Calu3 (cell line): ENCODE measurements at regions not wholly inside any gene's neighbourhood (a gene's known extent, or its start where the extent isn't known, plus 50 kb on each side); places are given as distances from the start of the nearest gene placed in this dataset.

Source experiments
- BruUV-seq: library from RNA; stranded (reverse); fragments of 400-500 nt; replicated peaks from 2 replicates; lab custom pipeline; 2021; lab: Mats Ljungman, UMichigan
- CTCF ChIA-PET: fragments of 300-600 bp; sonication (Branson Sonifier 250); formaldehyde crosslinking; loops from one replicate; lab custom pipeline; 2022; ENCODE audit warnings: antibody characterized with exemption; lab: Charles Lee
- DNase-seq: peaks from one replicate; pipeline ENCODE4 v3.0.0; 2022
- H3K27ac Mint-ChIP-seq: one replicate; pipeline ENCODE4 v1.8.0; 2022; ENCODE audit warnings: mixed read lengths; ENCODE audit not compliant: unreplicated experiment
- H3K27me3 Mint-ChIP-seq: one replicate; pipeline ENCODE4 v1.8.0; 2022; ENCODE audit warnings: mixed read lengths; ENCODE audit not compliant: unreplicated experiment
- H3K36me3 Mint-ChIP-seq: one replicate; pipeline ENCODE4 v1.8.0; 2022; ENCODE audit warnings: mild to moderate bottlenecking, moderate library complexity, mixed read lengths; ENCODE audit not compliant: insufficient read depth, unreplicated experiment
- H3K4me1 Mint-ChIP-seq: one replicate; pipeline ENCODE4 v1.8.0; 2022; ENCODE audit warnings: mild to moderate bottlenecking, low read depth, mixed read lengths; ENCODE audit not compliant: unreplicated experiment
- H3K4me3 Mint-ChIP-seq: one replicate; pipeline ENCODE4 v1.8.0; 2022; ENCODE audit warnings: mild to moderate bottlenecking, low read depth, moderate library complexity, mixed read lengths; ENCODE audit not compliant: unreplicated experiment
- H3K9me3 Mint-ChIP-seq: one replicate; pipeline ENCODE4 v1.8.0; 2022; ENCODE audit warnings: low read depth, mixed read lengths; ENCODE audit not compliant: unreplicated experiment
- intact Hi-C: fragments of 100-400 bp; cut with micrococcal nuclease; formaldehyde crosslinking; loops from one replicate; pipeline ENCODE4 v1.10.0; 2022; ENCODE audit not compliant: unreplicated experiment
- TF ChIP-seq, protein P1 (sequence below): fragments of 200-600 bp; IDR thresholded peaks from one replicate; pipeline ENCODE4 v1.8.0; 2022; ENCODE audit warnings: antibody characterized with exemption; ENCODE audit not compliant: unreplicated experiment

DNA sequence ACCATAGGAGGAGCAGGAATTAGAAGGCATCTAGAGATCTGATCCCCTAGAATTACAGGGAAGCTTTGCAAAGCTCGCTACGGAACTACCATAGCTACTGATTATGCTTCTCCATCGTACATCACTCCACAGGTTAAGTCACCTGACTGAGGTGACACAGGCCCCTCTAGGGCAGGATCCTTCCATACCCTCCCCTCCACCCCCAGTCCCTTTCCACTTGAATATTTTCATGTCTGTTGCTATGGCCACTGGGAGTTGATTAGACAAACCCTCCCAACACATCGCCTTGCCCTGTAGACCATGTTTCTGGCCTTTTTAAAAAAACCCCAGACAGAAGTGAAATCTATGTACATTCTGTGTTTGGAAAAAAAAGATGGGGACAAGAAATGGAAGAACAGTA, 287.1 kb downstream of the SOX9 start:
- peaks cover 81% of the 10 kb centered on the region for H3K36me3 Mint-ChIP-seq
- peak overlapping the region; percentile 99 for H3K27ac Mint-ChIP-seq
- BruUV-seq: TSS peak; percentile 42
- H3K4me3 Mint-ChIP-seq: peak overlapping the region; percentile 65
- TF ChIP-seq, protein P1, sequence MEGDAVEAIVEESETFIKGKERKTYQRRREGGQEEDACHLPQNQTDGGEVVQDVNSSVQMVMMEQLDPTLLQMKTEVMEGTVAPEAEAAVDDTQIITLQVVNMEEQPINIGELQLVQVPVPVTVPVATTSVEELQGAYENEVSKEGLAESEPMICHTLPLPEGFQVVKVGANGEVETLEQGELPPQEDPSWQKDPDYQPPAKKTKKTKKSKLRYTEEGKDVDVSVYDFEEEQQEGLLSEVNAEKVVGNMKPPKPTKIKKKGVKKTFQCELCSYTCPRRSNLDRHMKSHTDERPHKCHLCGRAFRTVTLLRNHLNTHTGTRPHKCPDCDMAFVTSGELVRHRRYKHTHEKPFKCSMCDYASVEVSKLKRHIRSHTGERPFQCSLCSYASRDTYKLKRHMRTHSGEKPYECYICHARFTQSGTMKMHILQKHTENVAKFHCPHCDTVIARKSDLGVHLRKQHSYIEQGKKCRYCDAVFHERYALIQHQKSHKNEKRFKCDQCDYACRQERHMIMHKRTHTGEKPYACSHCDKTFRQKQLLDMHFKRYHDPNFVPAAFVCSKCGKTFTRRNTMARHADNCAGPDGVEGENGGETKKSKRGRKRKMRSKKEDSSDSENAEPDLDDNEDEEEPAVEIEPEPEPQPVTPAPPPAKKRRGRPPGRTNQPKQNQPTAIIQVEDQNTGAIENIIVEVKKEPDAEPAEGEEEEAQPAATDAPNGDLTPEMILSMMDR: no peak
- H3K27me3 Mint-ChIP-seq: no peaks in the 10 kb centered on the region
- intact Hi-C loops: loop anchor here (2.0 to 5.0 kb wide), 6 partner anchors 13 to 309 kb away; no protein-coding TSS in a partner anchor
- DNase-seq: no peak
- H3K4me1 Mint-ChIP-seq: peaks cover 93% of the 10 kb centered on the region
- H3K9me3 Mint-ChIP-seq: no peaks in the 10 kb centered on the region
- CTCF ChIA-PET: interaction anchor here (1.0 to 1.6 kb wide), 6 partner anchors 15 to 210 kb away, joined by 3 to 6 read pairs (median 4); no protein-coding TSS in a partner anchor

DNA sequence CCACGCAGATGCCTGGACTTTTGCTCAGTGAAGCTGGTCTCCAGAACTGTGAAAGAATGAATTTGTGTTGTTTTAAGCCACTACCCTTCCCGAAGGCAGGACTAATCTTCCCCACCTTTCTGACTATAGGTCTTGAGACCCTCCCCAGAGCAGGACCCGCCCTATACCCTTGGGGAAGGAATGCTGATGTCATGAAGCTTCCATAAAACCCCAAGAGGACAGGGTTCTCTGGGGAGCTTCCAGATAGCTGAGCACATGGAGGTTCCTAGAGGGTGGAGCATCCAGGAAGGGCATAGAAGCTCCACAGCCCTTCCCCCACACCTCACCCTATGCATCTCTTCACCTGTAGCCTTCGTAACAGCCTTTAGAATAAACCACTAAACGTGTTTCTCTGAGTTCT, 287.8 kb downstream of the SOX9 start:
- intact Hi-C loops: loop anchor here (5.0 kb wide), 4 partner anchors 49 to 309 kb away; no protein-coding TSS in a partner anchor
- Mint-ChIP-seq H3K4me1 (peaks cover 93% of the 10 kb centered on the region), H3K36me3 (peaks cover 81% of the 10 kb centered on the region), H3K9me3 (no peaks in the 10 kb centered on the region), H3K4me3 (no peak overlapping the region), H3K27me3 (no peaks in the 10 kb centered on the region), H3K27ac (peak overlapping the region; percentile 99)
- CTCF ChIA-PET: no interaction called here
- no peak for DNase-seq
- BruUV-seq: no TSS peak
- TF ChIP-seq, protein P1: no peak

DNA sequence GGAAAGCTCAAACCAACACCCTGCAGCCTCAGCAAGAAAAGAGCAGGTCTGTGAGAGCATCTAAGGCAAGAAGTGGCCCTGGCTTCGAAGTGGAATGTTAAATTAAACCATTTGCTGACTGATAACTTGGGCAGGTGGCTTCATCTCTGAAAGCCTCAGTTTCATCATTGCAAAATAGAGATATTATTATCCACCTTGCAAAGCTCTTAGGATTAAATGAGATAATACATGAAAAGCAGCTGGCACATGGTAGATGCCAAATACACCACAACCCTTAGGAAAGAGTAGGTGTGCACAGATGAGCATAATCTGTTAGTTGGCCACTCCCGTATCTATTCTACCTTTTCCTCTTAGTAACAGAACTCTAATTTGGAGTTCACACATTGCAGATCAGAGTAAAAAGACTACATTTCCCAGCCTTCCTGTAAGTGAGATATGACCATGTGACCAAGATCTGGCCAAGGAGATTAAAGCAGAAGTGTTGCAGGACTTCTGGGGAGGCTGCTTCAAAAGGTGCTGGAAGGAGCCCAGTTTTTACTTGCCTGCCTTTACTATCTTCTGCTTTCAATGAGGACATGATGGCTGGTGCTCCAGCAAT, 288.7 kb downstream of the SOX9 start:
- Mint-ChIP-seq H3K4me3 (no peak overlapping the region), H3K4me1 (peaks cover 87% of the 10 kb centered on the region), H3K27ac (peak overlapping the region; percentile 99), H3K36me3 (peaks cover 83% of the 10 kb centered on the region), H3K27me3 (no peaks in the 10 kb centered on the region), H3K9me3 (no peaks in the 10 kb centered on the region)
- TF ChIP-seq, protein P1: no peak
- intact Hi-C loops: loop anchor here (5.0 kb wide), 4 partner anchors 48 to 308 kb away; no protein-coding TSS in a partner anchor
- CTCF ChIA-PET: no interaction called here
- no peak for DNase-seq
- no TSS peak for BruUV-seq

DNA sequence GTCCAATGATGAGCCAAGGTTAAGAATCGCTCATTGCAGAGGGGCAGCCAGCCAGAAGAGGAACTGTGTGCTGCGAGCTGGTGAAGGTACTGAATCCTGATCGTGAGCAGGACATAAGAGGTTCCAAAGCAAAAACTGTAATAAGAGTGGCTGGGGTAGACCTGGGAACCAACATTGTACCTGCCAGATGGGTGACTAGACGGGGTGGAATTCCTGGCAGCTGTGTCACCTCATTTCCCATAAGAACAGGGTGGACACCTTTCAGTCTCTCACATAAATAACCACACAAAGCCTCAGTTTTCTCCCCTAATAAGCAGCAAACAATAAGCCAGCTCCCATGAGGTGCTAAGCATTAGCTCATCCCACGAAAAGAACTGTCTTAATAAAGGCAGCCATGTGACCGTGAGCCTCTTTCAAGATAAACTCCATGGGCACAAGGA, 290.3 kb downstream of the SOX9 start:
- no peaks in the 10 kb centered on the region for H3K9me3 Mint-ChIP-seq
- CTCF ChIA-PET: interaction anchor here (0.6 to 1.5 kb wide), 8 partner anchors 9 to 871 kb away, joined by 3 to 6 read pairs (median 4); no protein-coding TSS in a partner anchor
- H3K4me1 Mint-ChIP-seq: peaks cover 80% of the 10 kb centered on the region
- peaks cover 88% of the 10 kb centered on the region for H3K36me3 Mint-ChIP-seq
- no TSS peak for BruUV-seq
- TF ChIP-seq, protein P1: no peak
- DNase-seq: peak; percentile 75
- peak overlapping the region; percentile 99 for H3K27ac Mint-ChIP-seq
- peak overlapping the region; percentile 18 for H3K4me3 Mint-ChIP-seq
- intact Hi-C loops: no loop called here
- no peaks in the 10 kb centered on the region for H3K27me3 Mint-ChIP-seq
